Body of pancreas (tissue), 4 donors: ENCODE measurements at regions not wholly inside any gene's neighbourhood (a gene's known extent, or its start where the extent isn't known, plus 50 kb on each side); places are given as distances from the start of the nearest gene placed in this dataset.

ENCODE experiments used
- ATAC-seq: fragments of 150-250 bp; one replicate; pipeline ENCODE4 v1.9.1; 2016
- DNase-seq, 4 donors: peaks; one replicate each; pipeline ENCODE4 v3.0.0-alpha.2; 2019
- H3K27ac ChIP-seq, 4 donors: fragments of 200-600 bp; sonication (generic); 1 replicate in 3 of 4; 2 replicates in 1 of 4; pipeline versions ENCODE4 v1.5.1 to v1.6.1; 2016 to 2019; ENCODE audit warnings: mild to moderate bottlenecking in 1 of 4, mixed read lengths in 1 of 4, moderate library complexity in 1 of 4
- H3K27me3 ChIP-seq, 2 donors: fragments of 200-600 bp; sonication (generic); one replicate each; pipeline ENCODE4 v1.6.0; 2016; ENCODE audit warnings: mild to moderate bottlenecking in 1 of 2
- H3K36me3 ChIP-seq, 2 donors: fragments of 200-600 bp; sonication (generic); replicated peaks in 1 of 2; 2 replicates each; pipeline ENCODE4 v1.5.1; 2016; ENCODE audit warnings: low read depth in 2 of 2; ENCODE audit not compliant: insufficient read depth in 1 of 2
- H3K4me1 ChIP-seq: fragments of 200-600 bp; sonication (generic); one replicate; pipeline ENCODE4 v1.6.0; 2016
- H3K4me3 ChIP-seq, 2 donors: fragments of 200-600 bp; sonication (generic); 1 replicate in 1 of 2; 2 replicates in 1 of 2; pipeline ENCODE4 v1.5.1; 2016 to 2019
- H3K9me3 ChIP-seq, 3 donors: fragments of 200-600 bp; sonication (generic); 1 replicate in 2 of 3; 2 replicates in 1 of 3; pipeline ENCODE4 v1.5.1; 2016
- POLR2A ChIP-seq, 3 donors: fragments of 450-650 bp; IDR thresholded peaks; one replicate each; pipeline ENCODE4 v1.6.1; 2016; ENCODE audit warnings: antibody characterized with exemption in 3 of 3, mild to moderate bottlenecking in 2 of 3
- WGBS, 2 donors: methylation state at CpG; one replicate each; pipeline ENCODE4 v1.1.5; 2017; 5-methylcytosine and 5-hydroxymethylcytosine counted together
- intact Hi-C: fragments of 100-400 bp; cut with DNase I; formaldehyde crosslinking; loops from one replicate; pipeline ENCODE4 v1.15.1; 2023
- TF ChIP-seq, protein P1 (sequence below), 7 experiments: fragments of 450-650 bp in 4 of 7; fragments of 200-600 bp in 3 of 7; sonication (generic) in 3 of 7; IDR thresholded peaks; one replicate each; pipeline ENCODE4 v1.5.1; 2016 to 2019; ENCODE audit warnings: antibody characterized with exemption in 7 of 7

DNA sequence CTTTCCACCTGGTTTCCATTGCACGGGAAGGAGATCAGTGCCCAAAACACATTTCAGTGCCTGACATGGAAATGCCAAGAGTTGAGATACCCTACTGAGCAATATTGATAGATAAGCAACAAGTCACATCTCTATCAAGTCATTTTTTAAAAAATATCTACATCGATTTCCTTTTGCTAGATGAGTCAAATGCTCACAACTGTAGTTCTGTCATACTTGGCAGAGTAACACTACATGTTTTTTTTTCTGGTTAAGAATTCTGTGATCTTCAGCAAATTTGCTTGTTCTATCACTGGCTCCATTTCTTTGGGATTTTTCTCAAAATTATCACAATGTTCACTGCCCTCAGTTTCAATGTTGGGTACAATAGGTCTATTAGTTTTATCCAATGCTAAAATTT lies 145.4 kb downstream of the ZC3H11B start:
- no peak for ATAC-seq

DNA sequence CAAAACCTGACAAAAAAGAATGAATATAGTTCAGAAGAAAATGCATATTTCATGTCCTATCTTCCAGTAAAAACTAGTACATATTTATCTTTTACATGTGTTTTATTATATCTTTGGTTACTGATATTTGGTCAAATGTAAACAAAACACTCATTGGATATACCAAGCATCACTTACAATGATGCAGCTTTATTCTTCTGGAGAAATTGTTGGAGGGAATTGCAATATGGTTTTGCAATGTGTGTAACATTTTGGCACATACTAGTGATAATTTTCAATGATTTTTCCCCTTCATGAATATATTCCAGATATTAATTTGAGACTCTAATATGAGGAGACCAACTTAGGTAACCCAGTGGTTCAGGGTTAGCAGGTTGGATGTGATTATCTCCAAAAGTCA lies 146.1 kb downstream of the ZC3H11B start:
- DNase-seq = no peak
- Histone ChIP-seq H3K27me3 (no peaks in the 10 kb centered on the region), H3K27ac (no peak overlapping the region), H3K4me1 (no peaks in the 10 kb centered on the region), H3K4me3 (no peak overlapping the region), H3K9me3 (no peaks in the 10 kb centered on the region), H3K36me3 (no peaks in the 10 kb centered on the region)
- TF ChIP-seq POLR2A (IDR thresholded peaks at IDR 0.05) = no peak
- TF ChIP-seq, protein P1, sequence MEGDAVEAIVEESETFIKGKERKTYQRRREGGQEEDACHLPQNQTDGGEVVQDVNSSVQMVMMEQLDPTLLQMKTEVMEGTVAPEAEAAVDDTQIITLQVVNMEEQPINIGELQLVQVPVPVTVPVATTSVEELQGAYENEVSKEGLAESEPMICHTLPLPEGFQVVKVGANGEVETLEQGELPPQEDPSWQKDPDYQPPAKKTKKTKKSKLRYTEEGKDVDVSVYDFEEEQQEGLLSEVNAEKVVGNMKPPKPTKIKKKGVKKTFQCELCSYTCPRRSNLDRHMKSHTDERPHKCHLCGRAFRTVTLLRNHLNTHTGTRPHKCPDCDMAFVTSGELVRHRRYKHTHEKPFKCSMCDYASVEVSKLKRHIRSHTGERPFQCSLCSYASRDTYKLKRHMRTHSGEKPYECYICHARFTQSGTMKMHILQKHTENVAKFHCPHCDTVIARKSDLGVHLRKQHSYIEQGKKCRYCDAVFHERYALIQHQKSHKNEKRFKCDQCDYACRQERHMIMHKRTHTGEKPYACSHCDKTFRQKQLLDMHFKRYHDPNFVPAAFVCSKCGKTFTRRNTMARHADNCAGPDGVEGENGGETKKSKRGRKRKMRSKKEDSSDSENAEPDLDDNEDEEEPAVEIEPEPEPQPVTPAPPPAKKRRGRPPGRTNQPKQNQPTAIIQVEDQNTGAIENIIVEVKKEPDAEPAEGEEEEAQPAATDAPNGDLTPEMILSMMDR (IDR thresholded peaks at IDR 0.05) = no peak
- ATAC-seq = no peak
- intact Hi-C loops = no loop called here

More for the DNA sequence above, 145.4 kb downstream of the ZC3H11B start:
- WGBS, 2 donors = 74 to 78% methylated on average over 2 of the region's 2 CpGs
- TF ChIP-seq, protein P1 (IDR thresholded peaks at IDR 0.05) = no peak
- TF ChIP-seq POLR2A (IDR thresholded peaks at IDR 0.05) = no peak
- H3K9me3 ChIP-seq = no peaks in the 10 kb centered on the region
- no peaks in the 10 kb centered on the region for H3K36me3 ChIP-seq
- H3K27me3 ChIP-seq = no peaks in the 10 kb centered on the region
- intact Hi-C loops = no loop called here
- DNase-seq = no peak
- no peaks in the 10 kb centered on the region for H3K4me1 ChIP-seq
- H3K27ac ChIP-seq = no peak overlapping the region
- H3K4me3 ChIP-seq = no peak overlapping the region

DNA sequence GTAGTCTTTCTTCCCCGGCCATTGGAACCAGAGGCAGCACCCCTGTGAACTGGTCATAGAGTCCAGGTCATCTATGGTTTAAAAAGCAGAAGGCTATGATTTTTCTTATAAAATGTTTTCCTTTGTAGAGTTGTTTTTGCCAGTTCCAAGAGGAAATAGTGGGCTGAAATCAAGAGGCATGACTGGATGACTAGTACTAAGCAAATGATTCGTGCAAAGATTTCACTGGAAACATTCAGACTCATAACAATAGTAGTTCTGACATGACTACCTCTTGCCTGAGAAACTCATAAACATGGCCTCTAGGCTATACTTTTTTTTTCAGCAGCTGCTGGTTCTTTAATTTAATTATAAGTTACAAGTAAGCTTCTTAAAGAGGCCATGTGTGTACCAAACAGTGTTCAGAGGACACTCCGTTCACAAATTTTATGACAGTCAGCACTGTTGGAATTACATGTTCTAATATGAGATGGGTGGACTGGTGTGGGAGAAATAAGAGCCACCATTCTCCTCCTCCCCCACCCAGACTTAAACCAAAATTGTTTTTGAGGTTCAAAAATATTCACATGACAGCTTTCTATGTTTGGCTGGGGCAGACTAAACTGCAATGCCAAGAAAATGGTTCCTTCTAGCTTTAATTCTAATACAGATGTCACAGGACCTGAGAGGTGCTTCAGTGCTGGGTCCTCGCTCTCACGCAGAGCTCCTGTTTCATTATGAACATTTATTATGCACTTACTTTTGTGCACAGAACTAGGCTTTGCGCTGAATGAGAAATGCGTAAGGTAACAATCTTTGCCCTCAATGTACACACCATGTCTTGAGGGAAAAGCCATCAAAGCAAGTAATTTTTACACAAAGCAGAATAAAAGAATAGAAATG lies 147.5 kb downstream of the ZC3H11B start:
- no peak overlapping the region for H3K27ac ChIP-seq
- H3K36me3 ChIP-seq = no peaks in the 10 kb centered on the region
- TF ChIP-seq POLR2A (IDR thresholded peaks at IDR 0.05) = no peak
- TF ChIP-seq, protein P1 (IDR thresholded peaks at IDR 0.05) = no peak
- DNase-seq (no peak), ATAC-seq (no peak)
- no peaks in the 10 kb centered on the region for H3K9me3 ChIP-seq
- no peaks in the 10 kb centered on the region for H3K4me1 ChIP-seq
- no peaks in the 10 kb centered on the region for H3K27me3 ChIP-seq
- no peak overlapping the region for H3K4me3 ChIP-seq
- 90 to 93% methylated on average over 7 of the region's 7 CpGs for WGBS, 2 donors
- intact Hi-C loops = no loop called here

DNA sequence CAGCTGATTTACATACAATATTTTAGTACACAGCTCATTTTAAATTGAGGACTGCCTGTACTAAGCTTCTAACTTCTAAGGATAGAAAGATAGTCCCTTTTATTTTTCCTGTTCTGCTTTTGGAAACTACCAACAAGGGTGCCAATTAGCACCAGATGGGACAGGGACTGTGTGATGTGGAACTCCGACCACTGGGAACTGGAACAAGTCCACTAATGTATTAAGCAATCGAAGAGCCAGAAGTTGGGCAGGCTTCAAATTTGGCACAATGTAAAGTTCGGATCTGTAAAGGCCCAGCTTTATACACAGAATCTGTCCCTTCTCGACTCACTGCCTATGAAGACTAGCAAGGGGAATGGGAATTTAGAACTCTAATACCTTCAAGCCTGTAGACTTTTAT lies 149.3 kb downstream of the ZC3H11B start:
- DNase-seq (no peak), ATAC-seq (no peak)
- H3K4me1 ChIP-seq = no peaks in the 10 kb centered on the region
- WGBS, 2 donors = 69 to 72% methylated on average over 4 of the region's 4 CpGs
- no peak overlapping the region for H3K4me3 ChIP-seq
- no peak overlapping the region for H3K27ac ChIP-seq
- intact Hi-C loops = no loop called here
- no peaks in the 10 kb centered on the region for H3K9me3 ChIP-seq
- no peak for TF ChIP-seq POLR2A (IDR thresholded peaks at IDR 0.05)
- TF ChIP-seq, protein P1 (IDR thresholded peaks at IDR 0.05) = no peak
- no peaks in the 10 kb centered on the region for H3K36me3 ChIP-seq
- no peaks in the 10 kb centered on the region for H3K27me3 ChIP-seq

DNA sequence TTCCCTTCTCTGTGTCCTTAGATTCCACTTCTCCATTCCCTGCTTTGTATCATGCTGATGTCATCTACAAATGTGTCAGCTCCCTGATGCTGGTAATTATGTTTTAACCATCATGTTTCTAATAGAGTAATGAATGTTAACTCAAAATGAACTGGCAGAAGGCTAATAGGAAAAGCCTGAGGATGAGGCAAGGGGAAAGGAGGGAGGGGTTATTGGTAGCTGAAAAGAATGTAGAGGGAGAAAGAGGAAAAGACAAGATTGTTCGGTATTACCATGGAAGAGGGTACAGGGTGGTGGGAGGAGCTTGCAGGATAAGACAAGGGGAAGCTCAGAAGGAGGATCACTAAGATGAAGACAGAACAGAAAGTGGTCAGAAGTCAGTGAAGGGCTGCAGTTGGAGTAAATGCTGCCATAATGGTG lies 150.9 kb downstream of the ZC3H11B start:
- H3K4me3 ChIP-seq = no peak overlapping the region
- DNase-seq = no peak
- intact Hi-C loops = no loop called here
- no peak for ATAC-seq
- TF ChIP-seq, protein P1 (IDR thresholded peaks at IDR 0.05) = no peak
- TF ChIP-seq POLR2A (IDR thresholded peaks at IDR 0.05) = no peak
- H3K4me1 ChIP-seq = no peaks in the 10 kb centered on the region
- H3K27ac ChIP-seq = peak overlapping the region in 1 of 4 donors; percentile 62
- WGBS, 2 donors = 83 to 95% methylated on average over 1 of the region's 1 CpG
- H3K36me3 ChIP-seq = no peaks in the 10 kb centered on the region
- H3K9me3 ChIP-seq = no peaks in the 10 kb centered on the region
- H3K27me3 ChIP-seq = no peaks in the 10 kb centered on the region
